ENCODE measurements at regions not wholly inside any gene's neighbourhood (a gene's known extent, or its start where the extent isn't known, plus 50 kb on each side); places are given as distances from the start of the nearest gene placed in this dataset.

DNA sequence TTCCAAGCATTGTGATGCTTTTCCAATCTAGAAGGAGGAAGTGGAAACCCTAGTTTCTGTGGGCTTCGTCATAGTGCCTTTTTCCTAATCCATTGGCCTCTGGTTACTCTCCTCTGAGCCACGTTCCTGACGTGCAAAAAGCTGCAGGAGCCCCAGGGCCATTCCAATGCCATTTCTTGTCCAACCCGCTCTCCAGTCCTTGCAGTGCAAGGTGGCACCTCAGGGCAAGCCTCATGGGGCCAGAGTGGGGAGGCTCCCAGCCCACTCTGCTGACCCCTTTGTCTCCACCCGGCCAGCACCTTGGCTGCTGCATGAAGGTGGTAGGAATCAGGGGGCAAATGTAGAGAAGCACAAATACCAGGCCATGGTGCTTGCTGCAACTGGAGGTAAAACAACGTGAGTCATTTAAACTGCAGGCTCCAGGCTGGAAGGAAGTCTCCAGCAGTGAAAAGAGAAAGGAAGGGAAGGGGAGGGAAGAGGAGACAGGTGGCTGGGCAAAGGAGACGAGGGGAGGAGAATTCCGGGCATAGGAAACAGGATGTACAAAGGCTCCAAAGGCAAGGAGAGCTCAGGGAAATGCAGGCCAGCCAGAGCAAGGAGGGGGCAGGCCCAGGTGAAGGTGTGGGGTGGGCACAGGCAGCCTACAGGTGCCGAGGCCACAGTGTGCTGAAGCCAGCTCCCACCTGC, 168.2 kb upstream of the TNRC6C start:
- Histone ChIP-seq H3K27me3 (ENCODE audit: control insufficient read depth in 4 of 4, insufficient read depth in 4 of 4, low read length in 3 of 4) (peaks cover 0 to 8% (median 4%) of the 10 kb centered on the region in 4 donors), H3K4me3 (ENCODE audit: low read depth in 1 of 3, low read length in 3 of 3) (no peak overlapping the region), H3K9me3 (ENCODE audit: control insufficient read depth in 4 of 4, low read length in 3 of 4) (no peaks in the 10 kb centered on the region), H3K27ac (ENCODE audit: low read depth in 1 of 2, low read length in 2 of 2) (no peak overlapping the region), H3K4me1 (ENCODE audit: control insufficient read depth in 4 of 4, insufficient read depth in 4 of 4, low read length in 3 of 4) (no peaks in the 10 kb centered on the region), H3K36me3 (ENCODE audit: control insufficient read depth in 4 of 4, insufficient read depth in 3 of 4, low read depth in 1 of 4, low read length in 3 of 4) (no peaks in the 10 kb centered on the region), H3K9ac (ENCODE audit: low read depth in 1 of 2, low read length in 2 of 2) (no peak overlapping the region)
- DNase-seq (ENCODE audit: low spot score): no peak
- TF ChIP-seq ZBTB33 (IDR thresholded peaks at IDR 0.05) (no peak), HNF4G (IDR thresholded peaks at IDR 0.05) (no peak), ATF3 (IDR thresholded peaks at IDR 0.05) (no peak), EGR1 (IDR thresholded peaks at IDR 0.05; ENCODE audit: low read depth in 2 of 2) (no peak), SP1 (IDR thresholded peaks at IDR 0.05) (no peak), RAD21 (IDR thresholded peaks at IDR 0.05) (no peak), HNF4A (conservative IDR thresholded peaks at IDR 0.05) (no peak), YY1 (IDR thresholded peaks at IDR 0.05) (no peak), TAF1 (conservative IDR thresholded peaks at IDR 0.05) (no peak), RXRA (IDR thresholded peaks at IDR 0.05) (no peak), GABPA (IDR thresholded peaks at IDR 0.05 in 1 of 2, conservative IDR thresholded peaks at IDR 0.05 in 1 of 2) (no peak), FOXA2 (IDR thresholded peaks at IDR 0.05) (no peak), REST (IDR thresholded peaks at IDR 0.05) (no peak), JUND (IDR thresholded peaks at IDR 0.05) (no peak), NR2F2 (IDR thresholded peaks at IDR 0.05) (no peak), FOXA1 (IDR thresholded peaks at IDR 0.05) (no peak)
- TF ChIP-seq, protein P1, sequence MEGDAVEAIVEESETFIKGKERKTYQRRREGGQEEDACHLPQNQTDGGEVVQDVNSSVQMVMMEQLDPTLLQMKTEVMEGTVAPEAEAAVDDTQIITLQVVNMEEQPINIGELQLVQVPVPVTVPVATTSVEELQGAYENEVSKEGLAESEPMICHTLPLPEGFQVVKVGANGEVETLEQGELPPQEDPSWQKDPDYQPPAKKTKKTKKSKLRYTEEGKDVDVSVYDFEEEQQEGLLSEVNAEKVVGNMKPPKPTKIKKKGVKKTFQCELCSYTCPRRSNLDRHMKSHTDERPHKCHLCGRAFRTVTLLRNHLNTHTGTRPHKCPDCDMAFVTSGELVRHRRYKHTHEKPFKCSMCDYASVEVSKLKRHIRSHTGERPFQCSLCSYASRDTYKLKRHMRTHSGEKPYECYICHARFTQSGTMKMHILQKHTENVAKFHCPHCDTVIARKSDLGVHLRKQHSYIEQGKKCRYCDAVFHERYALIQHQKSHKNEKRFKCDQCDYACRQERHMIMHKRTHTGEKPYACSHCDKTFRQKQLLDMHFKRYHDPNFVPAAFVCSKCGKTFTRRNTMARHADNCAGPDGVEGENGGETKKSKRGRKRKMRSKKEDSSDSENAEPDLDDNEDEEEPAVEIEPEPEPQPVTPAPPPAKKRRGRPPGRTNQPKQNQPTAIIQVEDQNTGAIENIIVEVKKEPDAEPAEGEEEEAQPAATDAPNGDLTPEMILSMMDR (IDR thresholded peaks at IDR 0.05; ENCODE audit: low read depth, low read length, missing input control): no peak
- TF ChIP-seq, protein P2, sequence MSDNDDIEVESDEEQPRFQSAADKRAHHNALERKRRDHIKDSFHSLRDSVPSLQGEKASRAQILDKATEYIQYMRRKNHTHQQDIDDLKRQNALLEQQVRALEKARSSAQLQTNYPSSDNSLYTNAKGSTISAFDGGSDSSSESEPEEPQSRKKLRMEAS (IDR thresholded peaks at IDR 0.05): no peak
- 53% methylated on average over 9 of the region's 9 CpGs for WGBS

All from liver (tissue), 8 donors.